ENCODE measurements at regions not wholly inside any gene's neighbourhood (a gene's known extent, or its start where the extent isn't known, plus 50 kb on each side); places are given as distances from the start of the nearest gene placed in this dataset.

- dilution Hi-C loops (cut with HindIII; ENCODE audit: low sequenced_read_pairs, unreplicated experiment) (no loop called here), intact Hi-C loops (cut with micrococcal nuclease) (no loop called here), in situ Hi-C loops (cut with MboI; ENCODE audit: low sequenced_read_pairs) (no loop called here)
- H2BK120ac ChIP-seq (ENCODE audit: low read depth, low read length), result no peak overlapping the region
- no peak overlapping the region for H4K91ac ChIP-seq (ENCODE audit: insufficient read depth, low read depth, low read length)
- ChIA-PET POLR2A (ENCODE audit: unreplicated experiment) (no interaction called here), CTCF (no interaction called here)
- H2BK5ac ChIP-seq (ENCODE audit: low read depth, low read length, poor library complexity, severe bottlenecking), result no peak overlapping the region
- no peak overlapping the region for H3K27ac ChIP-seq (ENCODE audit: insufficient read depth, low read length)
- H2AK5ac ChIP-seq (ENCODE audit: low read depth, low read length), result no peak overlapping the region
- no peak overlapping the region for H2BK15ac ChIP-seq (ENCODE audit: low read depth, low read length)
- no peak overlapping the region for H3K56ac ChIP-seq (ENCODE audit: extremely low read depth, insufficient read depth, low read length)
- no peaks in the 10 kb centered on the region for H3K9me1 ChIP-seq (ENCODE audit: insufficient read depth, low read length)
- no peak overlapping the region for H3K4me2 ChIP-seq (ENCODE audit: low read depth, low read length)
- TF ChIP-seq MAFK (IDR thresholded peaks at IDR 0.05; ENCODE audit: low read depth, low read length) (peak; percentile 60; the same call in 1 of the 2 replicates), MXI1 (IDR thresholded peaks at IDR 0.05; ENCODE audit: borderline replicate concordance, low read depth, low read length) (no peak)
- H3K14ac ChIP-seq (replicated peaks; ENCODE audit: low read depth, low read length), result no peak overlapping the region
- no peaks in the 10 kb centered on the region for H3K36me3 ChIP-seq (ENCODE audit: control insufficient read depth, insufficient read depth, low read length)
- H4K8ac ChIP-seq (ENCODE audit: low read depth in 2 of 2, low read length in 2 of 2), result no peak overlapping the region
- H3K4me3 ChIP-seq (ENCODE audit: insufficient read depth, low read depth, low read length), result no peak overlapping the region
- no peak overlapping the region for H3K4ac ChIP-seq (ENCODE audit: low read depth, low read length)
- H3K79me1 ChIP-seq (ENCODE audit: low read depth in 1 of 2, low read length in 2 of 2), result no peaks in the 10 kb centered on the region
- no peaks in the 10 kb centered on the region for H3K27me3 ChIP-seq (ENCODE audit: control insufficient read depth, insufficient read depth, low read length)
- no peak overlapping the region for H2AFZ ChIP-seq (replicated peaks; ENCODE audit: low read length, poor library complexity)
- H3K9me3 ChIP-seq (ENCODE audit: control insufficient read depth, insufficient read depth, low read length), result no peaks in the 10 kb centered on the region
- no peaks in the 10 kb centered on the region for H3K4me1 ChIP-seq (ENCODE audit: control insufficient read depth, insufficient read depth, low read length)
- no peak overlapping the region for H3K23ac ChIP-seq (ENCODE audit: low read depth, low read length)
- no peak overlapping the region for H3K9ac ChIP-seq (ENCODE audit: low read depth, low read length)
- H3K18ac ChIP-seq (ENCODE audit: low read depth, low read length), result no peak overlapping the region
- no peaks in the 10 kb centered on the region for H4K20me1 ChIP-seq (ENCODE audit: insufficient read depth, low read length)
- ATAC-seq (ENCODE audit: low read depth) (no peak), DNase-seq (no peak)
- H2BK20ac ChIP-seq (ENCODE audit: low read depth, low read length), result no peak overlapping the region
- no peak overlapping the region for H4K5ac ChIP-seq (ENCODE audit: low read depth, low read length)
- BruUV-seq (replicated peaks), result no TSS peak
- H2AK9ac ChIP-seq (replicated peaks; ENCODE audit: low read depth, low read length, poor library complexity), result no peak overlapping the region
Observed at GRCh38 chrX:127300511-127300910, 481.0 kb downstream of the PRR32 start.
